ENCODE measurements at regions not wholly inside any gene's neighbourhood (a gene's known extent, or its start where the extent isn't known, plus 50 kb on each side); places are given as distances from the start of the nearest gene placed in this dataset.

- H3K9me3 ChIP-seq (ENCODE audit: insufficient read depth, low read depth, low read length): no peaks in the 10 kb centered on the region
- TF ChIP-seq CTCF (conservative IDR thresholded peaks at IDR 0.05; ENCODE audit: low read length) (no peak), EZH2phosphoT487 (IDR thresholded peaks at IDR 0.05; ENCODE audit: borderline replicate concordance) (no peak)
- no peaks in the 10 kb centered on the region for H3F3A ChIP-seq (ENCODE audit: low read depth)
- H3K4me1 ChIP-seq (ENCODE audit: insufficient read depth, low read length, poor library complexity, severe bottlenecking): no peaks in the 10 kb centered on the region
- no peak overlapping the region for H3K4me3 ChIP-seq (ENCODE audit: low read length, poor library complexity, severe bottlenecking)
- no peak overlapping the region for H3K9ac ChIP-seq (ENCODE audit: low read depth, low read length, poor library complexity, severe bottlenecking)
- H3K27me3 ChIP-seq (ENCODE audit: insufficient read depth, low read length, poor library complexity, severe bottlenecking): no peaks in the 10 kb centered on the region
- no peak overlapping the region for H2AFZ ChIP-seq (ENCODE audit: low read length)
- H4K20me1 ChIP-seq (ENCODE audit: insufficient read depth, low read length, poor library complexity, severe bottlenecking): no peaks in the 10 kb centered on the region
- no peaks in the 10 kb centered on the region for H3K79me2 ChIP-seq (ENCODE audit: insufficient read depth, low read length)
- no peaks in the 10 kb centered on the region for H3K9me2 ChIP-seq (replicated peaks; ENCODE audit: low read depth, low read length)
- H3K4me2 ChIP-seq (ENCODE audit: low read depth, low read length, poor library complexity, severe bottlenecking): no peak overlapping the region
- H3K36me3 ChIP-seq (ENCODE audit: insufficient read depth, low read length): no peaks in the 10 kb centered on the region
These were observed 92.3 kb upstream of the TLL1 start for GRCh38 chr4:165780735-165781134.

GRCh38 chr4:165782623-165783022, 90.4 kb upstream of the TLL1 start:
- no peaks in the 10 kb centered on the region for H3K4me1 ChIP-seq (ENCODE audit: insufficient read depth, low read length, poor library complexity, severe bottlenecking)
- no peaks in the 10 kb centered on the region for H3K79me2 ChIP-seq (ENCODE audit: insufficient read depth, low read length)
- H3K9me2 ChIP-seq (replicated peaks; ENCODE audit: low read depth, low read length): no peaks in the 10 kb centered on the region
- H3K9me3 ChIP-seq (ENCODE audit: insufficient read depth, low read depth, low read length): no peaks in the 10 kb centered on the region
- no peaks in the 10 kb centered on the region for H4K20me1 ChIP-seq (ENCODE audit: insufficient read depth, low read length, poor library complexity, severe bottlenecking)
- no peak overlapping the region for H3K4me2 ChIP-seq (ENCODE audit: low read depth, low read length, poor library complexity, severe bottlenecking)
- no peaks in the 10 kb centered on the region for H3K27me3 ChIP-seq (ENCODE audit: insufficient read depth, low read length, poor library complexity, severe bottlenecking)
- no peak overlapping the region for H3K9ac ChIP-seq (ENCODE audit: low read depth, low read length, poor library complexity, severe bottlenecking)
- TF ChIP-seq CTCF (conservative IDR thresholded peaks at IDR 0.05; ENCODE audit: low read length) (no peak), EZH2phosphoT487 (IDR thresholded peaks at IDR 0.05; ENCODE audit: borderline replicate concordance) (no peak)
- H3F3A ChIP-seq (ENCODE audit: low read depth): no peaks in the 10 kb centered on the region
- H3K4me3 ChIP-seq (ENCODE audit: low read length, poor library complexity, severe bottlenecking): no peak overlapping the region
- H3K36me3 ChIP-seq (ENCODE audit: insufficient read depth, low read length): no peaks in the 10 kb centered on the region
- H2AFZ ChIP-seq (ENCODE audit: low read length): no peak overlapping the region

DNA sequence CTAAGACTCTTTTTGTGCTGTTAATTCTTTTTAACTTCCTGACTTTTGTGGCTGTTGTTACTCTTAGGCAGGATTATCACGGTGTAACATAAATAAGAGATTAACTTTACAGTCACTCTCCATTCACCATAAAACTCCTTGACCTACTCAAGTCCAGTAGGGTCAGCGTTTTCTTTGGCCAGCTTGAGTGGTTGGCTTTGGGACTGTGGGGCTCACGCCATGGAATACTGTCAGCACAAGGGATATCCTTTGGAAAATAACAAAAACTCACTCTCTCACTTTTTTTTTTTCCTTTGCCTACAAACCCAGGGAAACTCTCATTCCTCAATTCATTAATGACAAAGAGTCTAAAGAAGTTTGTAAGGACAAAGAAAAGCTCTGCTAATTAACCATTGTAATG, 89.4 kb upstream of the TLL1 start:
- TF ChIP-seq EZH2phosphoT487 (IDR thresholded peaks at IDR 0.05; ENCODE audit: borderline replicate concordance): no peak
- TF ChIP-seq CTCF (conservative IDR thresholded peaks at IDR 0.05; ENCODE audit: low read length): no peak
- Histone ChIP-seq H3K9me3 (ENCODE audit: insufficient read depth, low read depth, low read length) (no peaks in the 10 kb centered on the region), H3K79me2 (ENCODE audit: insufficient read depth, low read length) (no peaks in the 10 kb centered on the region), H3F3A (ENCODE audit: low read depth) (no peaks in the 10 kb centered on the region), H3K4me3 (ENCODE audit: low read length, poor library complexity, severe bottlenecking) (no peak overlapping the region), H3K36me3 (ENCODE audit: insufficient read depth, low read length) (no peaks in the 10 kb centered on the region), H3K27me3 (ENCODE audit: insufficient read depth, low read length, poor library complexity, severe bottlenecking) (no peaks in the 10 kb centered on the region), H3K9me2 (replicated peaks; ENCODE audit: low read depth, low read length) (no peaks in the 10 kb centered on the region), H3K9ac (ENCODE audit: low read depth, low read length, poor library complexity, severe bottlenecking) (no peak overlapping the region), H4K20me1 (ENCODE audit: insufficient read depth, low read length, poor library complexity, severe bottlenecking) (no peaks in the 10 kb centered on the region), H3K4me1 (ENCODE audit: insufficient read depth, low read length, poor library complexity, severe bottlenecking) (no peaks in the 10 kb centered on the region), H2AFZ (ENCODE audit: low read length) (no peak overlapping the region), H3K4me2 (ENCODE audit: low read depth, low read length, poor library complexity, severe bottlenecking) (no peak overlapping the region)
